Erythroblast (primary cell): ENCODE measurements at regions not wholly inside any gene's neighbourhood (a gene's known extent, or its start where the extent isn't known, plus 50 kb on each side); places are given as distances from the start of the nearest gene placed in this dataset.

Source experiments
- GATA1 ChIP-seq: IDR thresholded peaks from 2 replicates; pipeline ENCODE4 v1.6.1; 2011; ENCODE audit warnings: low read depth, mild to moderate bottlenecking, control low read depth, low read length, moderate library complexity
- POLR2A ChIP-seq: IDR thresholded peaks from 2 replicates; pipeline ENCODE4 v1.6.1; 2011; ENCODE audit warnings: mild to moderate bottlenecking, low read length

GRCh38 chr2:2688254-2688653, 357.2 kb upstream of the MYT1L start:
- TF ChIP-seq POLR2A: no peak
- no peak for TF ChIP-seq GATA1
